Erythroblast (primary cell): ENCODE measurements at regions not wholly inside any gene's neighbourhood (a gene's known extent, or its start where the extent isn't known, plus 50 kb on each side); places are given as distances from the start of the nearest gene placed in this dataset.

Experiments
- GATA1 ChIP-seq: IDR thresholded peaks from 2 replicates; pipeline ENCODE4 v1.6.1; 2011; ENCODE audit warnings: low read depth, mild to moderate bottlenecking, control low read depth, low read length, moderate library complexity
- POLR2A ChIP-seq: IDR thresholded peaks from 2 replicates; pipeline ENCODE4 v1.6.1; 2011; ENCODE audit warnings: mild to moderate bottlenecking, low read length

- TF ChIP-seq POLR2A (no peak), GATA1 (no peak)
Measured at GRCh38 chrX:25663701-25664100, 474.4 kb upstream of the MAGEB18 start.
